ENCODE measurements at regions not wholly inside any gene's neighbourhood (a gene's known extent, or its start where the extent isn't known, plus 50 kb on each side); places are given as distances from the start of the nearest gene placed in this dataset.

- TF ChIP-seq, protein P1, sequence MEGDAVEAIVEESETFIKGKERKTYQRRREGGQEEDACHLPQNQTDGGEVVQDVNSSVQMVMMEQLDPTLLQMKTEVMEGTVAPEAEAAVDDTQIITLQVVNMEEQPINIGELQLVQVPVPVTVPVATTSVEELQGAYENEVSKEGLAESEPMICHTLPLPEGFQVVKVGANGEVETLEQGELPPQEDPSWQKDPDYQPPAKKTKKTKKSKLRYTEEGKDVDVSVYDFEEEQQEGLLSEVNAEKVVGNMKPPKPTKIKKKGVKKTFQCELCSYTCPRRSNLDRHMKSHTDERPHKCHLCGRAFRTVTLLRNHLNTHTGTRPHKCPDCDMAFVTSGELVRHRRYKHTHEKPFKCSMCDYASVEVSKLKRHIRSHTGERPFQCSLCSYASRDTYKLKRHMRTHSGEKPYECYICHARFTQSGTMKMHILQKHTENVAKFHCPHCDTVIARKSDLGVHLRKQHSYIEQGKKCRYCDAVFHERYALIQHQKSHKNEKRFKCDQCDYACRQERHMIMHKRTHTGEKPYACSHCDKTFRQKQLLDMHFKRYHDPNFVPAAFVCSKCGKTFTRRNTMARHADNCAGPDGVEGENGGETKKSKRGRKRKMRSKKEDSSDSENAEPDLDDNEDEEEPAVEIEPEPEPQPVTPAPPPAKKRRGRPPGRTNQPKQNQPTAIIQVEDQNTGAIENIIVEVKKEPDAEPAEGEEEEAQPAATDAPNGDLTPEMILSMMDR (IDR thresholded peaks at IDR 0.05) = no peak
- no peak for TF ChIP-seq POLR2A (IDR thresholded peaks at IDR 0.05)
- no peaks in the 10 kb centered on the region for H3K4me1 ChIP-seq
- H3K36me3 ChIP-seq = no peaks in the 10 kb centered on the region
- intact Hi-C loops (cut with DNase I; ENCODE audit: low total_unique reads) = no loop called here
- no peak overlapping the region for H3K4me3 ChIP-seq
- no peaks in the 10 kb centered on the region for H3K27me3 ChIP-seq
- no peak for DNase-seq
- no peaks in the 10 kb centered on the region for H3K9me3 ChIP-seq
- no peak overlapping the region for H3K27ac ChIP-seq
Observed at GRCh38 chr5:56658972-56659371, 156.4 kb upstream of the MAP3K1 start.

- intact Hi-C loops (cut with DNase I; ENCODE audit: low total_unique reads) = no loop called here
- no peaks in the 10 kb centered on the region for H3K9me3 ChIP-seq
- H3K4me1 ChIP-seq = no peaks in the 10 kb centered on the region
- no peak overlapping the region for H3K4me3 ChIP-seq
- DNase-seq = no peak
- no peak for TF ChIP-seq POLR2A (IDR thresholded peaks at IDR 0.05)
- TF ChIP-seq, protein P1 (IDR thresholded peaks at IDR 0.05) = no peak
- no peak overlapping the region for H3K27ac ChIP-seq
- no peaks in the 10 kb centered on the region for H3K36me3 ChIP-seq
- H3K27me3 ChIP-seq = no peaks in the 10 kb centered on the region
Observed at GRCh38 chr5:56656846-56657726, 158.3 kb upstream of the MAP3K1 start.

DNA sequence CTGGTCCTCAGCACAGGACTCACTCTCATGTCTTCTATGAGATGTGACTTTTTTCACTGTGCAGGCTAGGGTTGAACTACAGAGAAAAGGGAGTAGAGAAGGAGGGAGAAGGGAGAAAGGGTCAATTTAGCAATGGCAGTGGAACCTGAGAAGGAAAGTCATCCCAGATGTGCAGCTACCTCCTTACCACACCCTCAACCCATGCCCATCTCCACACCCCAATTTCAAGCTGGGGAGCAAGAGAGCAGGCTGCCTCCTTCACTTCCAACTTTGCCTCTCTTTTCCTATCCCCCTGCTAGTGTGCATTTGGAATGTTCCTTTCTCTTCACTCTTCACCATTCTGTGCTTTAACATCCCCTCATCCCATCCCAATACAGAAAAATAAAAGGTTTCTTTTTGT is 163.5 kb upstream of the MAP3K1 start:
- no peak for DNase-seq
- no peaks in the 10 kb centered on the region for H3K9me3 ChIP-seq
- TF ChIP-seq, protein P1 (IDR thresholded peaks at IDR 0.05) = no peak
- no peak for TF ChIP-seq POLR2A (IDR thresholded peaks at IDR 0.05)
- no peaks in the 10 kb centered on the region for H3K36me3 ChIP-seq
- no peaks in the 10 kb centered on the region for H3K27me3 ChIP-seq
- H3K4me1 ChIP-seq = no peaks in the 10 kb centered on the region
- H3K4me3 ChIP-seq = no peak overlapping the region
- intact Hi-C loops (cut with DNase I; ENCODE audit: low total_unique reads) = no loop called here
- H3K27ac ChIP-seq = no peak overlapping the region

DNA sequence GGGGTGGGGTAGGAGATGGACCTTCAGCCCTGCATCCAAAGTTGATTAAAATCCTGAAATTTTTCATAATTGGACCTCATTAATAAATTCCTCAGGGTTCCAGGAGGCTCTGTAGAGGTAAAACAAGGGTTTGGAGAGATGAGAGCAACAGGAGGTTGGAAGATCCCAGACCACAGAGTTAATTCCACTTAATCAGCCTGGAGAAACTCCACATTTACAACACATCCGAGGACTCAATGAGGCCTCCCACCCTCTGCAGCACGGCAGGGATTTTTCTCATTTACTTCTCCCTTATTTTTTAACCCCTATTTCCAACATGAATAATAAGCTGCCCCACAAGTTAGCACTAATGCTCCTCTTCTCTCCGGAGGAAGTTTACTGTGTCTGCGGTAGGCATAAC is 165.0 kb upstream of the MAP3K1 start:
- intact Hi-C loops (cut with DNase I; ENCODE audit: low total_unique reads) = no loop called here
- no peak for DNase-seq

GRCh38 chr5:56649569-56649968 is 165.8 kb upstream of the MAP3K1 start:
- no peaks in the 10 kb centered on the region for H3K27me3 ChIP-seq
- no peaks in the 10 kb centered on the region for H3K36me3 ChIP-seq
- H3K4me3 ChIP-seq = no peak overlapping the region
- no peak for TF ChIP-seq POLR2A (IDR thresholded peaks at IDR 0.05)
- TF ChIP-seq, protein P1 (IDR thresholded peaks at IDR 0.05) = no peak
- intact Hi-C loops (cut with DNase I; ENCODE audit: low total_unique reads) = no loop called here
- DNase-seq = no peak
- no peak overlapping the region for H3K27ac ChIP-seq
- H3K9me3 ChIP-seq = no peaks in the 10 kb centered on the region
- H3K4me1 ChIP-seq = no peaks in the 10 kb centered on the region

More for the DNA sequence above, 165.0 kb upstream of the MAP3K1 start:
- H3K27me3 ChIP-seq = no peaks in the 10 kb centered on the region
- TF ChIP-seq, protein P1 (IDR thresholded peaks at IDR 0.05) = no peak
- TF ChIP-seq POLR2A (IDR thresholded peaks at IDR 0.05) = no peak
- H3K36me3 ChIP-seq = no peaks in the 10 kb centered on the region
- no peak overlapping the region for H3K4me3 ChIP-seq
- no peak overlapping the region for H3K27ac ChIP-seq
- no peaks in the 10 kb centered on the region for H3K9me3 ChIP-seq
- no peaks in the 10 kb centered on the region for H3K4me1 ChIP-seq

Data from uterus (tissue), 3 donors.